Mammary epithelial cell (primary cell): ENCODE measurements at regions not wholly inside any gene's neighbourhood (a gene's known extent, or its start where the extent isn't known, plus 50 kb on each side); places are given as distances from the start of the nearest gene placed in this dataset.

Experiments
- EZH2 ChIP-seq: IDR thresholded peaks from 2 replicates; pipeline ENCODE4 v1.6.1; 2012; ENCODE audit warnings: low read length, inconsistent platforms, borderline replicate concordance
- TF ChIP-seq, protein P1 (sequence below), 2 donors: IDR thresholded peaks in 1 of 2; conservative IDR thresholded peaks in 1 of 2; 2 replicates each; pipeline ENCODE4 v1.5.1; 2011 to 2012; ENCODE audit warnings: inconsistent platforms in 2 of 2, low read length in 2 of 2, mild to moderate bottlenecking in 2 of 2, control low read depth in 1 of 2, low read depth in 1 of 2; ENCODE audit not compliant: insufficient read depth in 1 of 2; ENCODE audit errors: extremely low read depth in 1 of 2

GRCh38 chr4:74548561-74548960 lies 103.6 kb downstream of the AREG start:
- TF ChIP-seq, protein P1, sequence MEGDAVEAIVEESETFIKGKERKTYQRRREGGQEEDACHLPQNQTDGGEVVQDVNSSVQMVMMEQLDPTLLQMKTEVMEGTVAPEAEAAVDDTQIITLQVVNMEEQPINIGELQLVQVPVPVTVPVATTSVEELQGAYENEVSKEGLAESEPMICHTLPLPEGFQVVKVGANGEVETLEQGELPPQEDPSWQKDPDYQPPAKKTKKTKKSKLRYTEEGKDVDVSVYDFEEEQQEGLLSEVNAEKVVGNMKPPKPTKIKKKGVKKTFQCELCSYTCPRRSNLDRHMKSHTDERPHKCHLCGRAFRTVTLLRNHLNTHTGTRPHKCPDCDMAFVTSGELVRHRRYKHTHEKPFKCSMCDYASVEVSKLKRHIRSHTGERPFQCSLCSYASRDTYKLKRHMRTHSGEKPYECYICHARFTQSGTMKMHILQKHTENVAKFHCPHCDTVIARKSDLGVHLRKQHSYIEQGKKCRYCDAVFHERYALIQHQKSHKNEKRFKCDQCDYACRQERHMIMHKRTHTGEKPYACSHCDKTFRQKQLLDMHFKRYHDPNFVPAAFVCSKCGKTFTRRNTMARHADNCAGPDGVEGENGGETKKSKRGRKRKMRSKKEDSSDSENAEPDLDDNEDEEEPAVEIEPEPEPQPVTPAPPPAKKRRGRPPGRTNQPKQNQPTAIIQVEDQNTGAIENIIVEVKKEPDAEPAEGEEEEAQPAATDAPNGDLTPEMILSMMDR (conservative IDR thresholded peaks at IDR 0.05 in 1 of 2, IDR thresholded peaks at IDR 0.05 in 1 of 2; ENCODE audit: extremely low read depth in 1 of 2, insufficient read depth in 1 of 2, low read depth in 1 of 2, low read length in 2 of 2) = no peak
- TF ChIP-seq EZH2 = no peak
